Islet of Langerhans (tissue), 1 donor: ENCODE measurements at regions not wholly inside any gene's neighbourhood (a gene's known extent, or its start where the extent isn't known, plus 50 kb on each side); places are given as distances from the start of the nearest gene placed in this dataset.
"Not testable (repeated sequence)": the region's sequence is repeated elsewhere in the genome, so short reads cannot be mapped to it uniquely, and the experiment has no call there.

ENCODE experiments used
- FAIRE-seq: peaks from one replicate; lab custom pipeline; 2011; peaks lifted over from hg19 to GRCh38; lab: Jason Lieb, UNC

- FAIRE-seq, result no peak
Observed at GRCh38 chr6:74715355-74716085, 490.3 kb downstream of the COL12A1 start.

- FAIRE-seq, result no peak
Observed at GRCh38 chr6:74713941-74714340, 491.9 kb downstream of the COL12A1 start.

GRCh38 chr6:74705451-74705850, 500.4 kb downstream of the COL12A1 start:
- FAIRE-seq, result no peak

GRCh38 chr6:74704540-74704939, 501.3 kb downstream of the COL12A1 start:
- FAIRE-seq, result not testable (repeated sequence)

- FAIRE-seq, result no peak
Observed at GRCh38 chr6:74690365-74690764, 515.5 kb downstream of the COL12A1 start.

GRCh38 chr6:74689601-74690000, 516.3 kb downstream of the COL12A1 start:
- FAIRE-seq, result no peak

GRCh38 chr6:74677463-74677862, 528.4 kb downstream of the COL12A1 start:
- no peak for FAIRE-seq

GRCh38 chr6:74676906-74677305, 528.9 kb downstream of the COL12A1 start:
- no peak for FAIRE-seq

GRCh38 chr6:74674377-74674776, 531.5 kb downstream of the COL12A1 start:
- no peak for FAIRE-seq

- no peak for FAIRE-seq
Observed at GRCh38 chr6:74671558-74672025, 534.3 kb downstream of the COL12A1 start.

- no peak for FAIRE-seq
Observed at GRCh38 chr6:74658391-74658790, 547.5 kb downstream of the COL12A1 start.

- no peak for FAIRE-seq
Observed at GRCh38 chr6:74657931-74658330, 547.9 kb downstream of the COL12A1 start.

- no peak for FAIRE-seq
Observed at GRCh38 chr6:74657011-74657410, 548.8 kb downstream of the COL12A1 start.

- FAIRE-seq, result no peak
Observed at GRCh38 chr6:74656453-74656852, 549.4 kb downstream of the COL12A1 start.

- no peak for FAIRE-seq
Observed at GRCh38 chr6:74654296-74654695, 551.6 kb downstream of the COL12A1 start.

GRCh38 chr6:74651948-74652842, 553.7 kb downstream of the COL12A1 start:
- FAIRE-seq, result no peak

GRCh38 chr6:74650668-74651067, 555.2 kb downstream of the COL12A1 start:
- no peak for FAIRE-seq

GRCh38 chr6:74646461-74646860, 559.4 kb downstream of the COL12A1 start:
- FAIRE-seq, result no peak

- FAIRE-seq, result no peak
Observed at GRCh38 chr6:74645108-74645849, 560.6 kb downstream of the COL12A1 start.

- FAIRE-seq, result no peak
Observed at GRCh38 chr6:74642101-74642500, 563.8 kb downstream of the COL12A1 start.

- FAIRE-seq, result no peak
Observed at GRCh38 chr6:74638412-74638811, 567.4 kb downstream of the COL12A1 start.

GRCh38 chr6:74632196-74632875, 573.5 kb downstream of the COL12A1 start:
- no peak for FAIRE-seq
